B cell (primary cell): ENCODE measurements at regions not wholly inside any gene's neighbourhood (a gene's known extent, or its start where the extent isn't known, plus 50 kb on each side); places are given as distances from the start of the nearest gene placed in this dataset.

ENCODE experiments used
- EZH2 ChIP-seq: IDR thresholded peaks from 2 replicates; pipeline ENCODE4 v1.6.1; 2012; ENCODE audit warnings: borderline replicate concordance, low read depth, mild to moderate bottlenecking, moderate library complexity, low read length; ENCODE audit not compliant: insufficient read depth, poor library complexity, severe bottlenecking
- TF ChIP-seq, protein P1 (sequence below): fragments of 200-600 bp; IDR thresholded peaks from one replicate; pipeline ENCODE4 v1.8.0; 2022; ENCODE audit warnings: antibody characterized with exemption, mild to moderate bottlenecking

DNA sequence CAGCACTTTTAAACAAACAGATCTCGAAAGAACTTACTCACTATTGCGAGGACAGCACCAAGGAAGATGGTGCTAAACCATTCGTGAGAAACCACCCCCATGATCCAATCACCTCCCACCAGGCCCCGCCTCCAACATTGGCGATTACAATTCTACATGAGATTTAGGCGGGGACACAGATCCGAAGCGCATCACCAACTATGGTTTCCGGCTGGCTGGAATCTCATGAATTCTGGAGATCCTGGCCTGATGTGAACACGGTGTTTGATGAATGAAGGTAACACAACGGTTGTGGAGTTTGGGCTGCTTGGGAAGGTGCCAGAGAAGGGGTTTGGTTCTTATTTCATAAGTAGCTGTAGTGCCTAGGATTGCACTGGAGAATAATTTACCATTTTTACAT lies 216.7 kb downstream of the EMX2 start:
- TF ChIP-seq, protein P1, sequence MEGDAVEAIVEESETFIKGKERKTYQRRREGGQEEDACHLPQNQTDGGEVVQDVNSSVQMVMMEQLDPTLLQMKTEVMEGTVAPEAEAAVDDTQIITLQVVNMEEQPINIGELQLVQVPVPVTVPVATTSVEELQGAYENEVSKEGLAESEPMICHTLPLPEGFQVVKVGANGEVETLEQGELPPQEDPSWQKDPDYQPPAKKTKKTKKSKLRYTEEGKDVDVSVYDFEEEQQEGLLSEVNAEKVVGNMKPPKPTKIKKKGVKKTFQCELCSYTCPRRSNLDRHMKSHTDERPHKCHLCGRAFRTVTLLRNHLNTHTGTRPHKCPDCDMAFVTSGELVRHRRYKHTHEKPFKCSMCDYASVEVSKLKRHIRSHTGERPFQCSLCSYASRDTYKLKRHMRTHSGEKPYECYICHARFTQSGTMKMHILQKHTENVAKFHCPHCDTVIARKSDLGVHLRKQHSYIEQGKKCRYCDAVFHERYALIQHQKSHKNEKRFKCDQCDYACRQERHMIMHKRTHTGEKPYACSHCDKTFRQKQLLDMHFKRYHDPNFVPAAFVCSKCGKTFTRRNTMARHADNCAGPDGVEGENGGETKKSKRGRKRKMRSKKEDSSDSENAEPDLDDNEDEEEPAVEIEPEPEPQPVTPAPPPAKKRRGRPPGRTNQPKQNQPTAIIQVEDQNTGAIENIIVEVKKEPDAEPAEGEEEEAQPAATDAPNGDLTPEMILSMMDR: no peak
- no peak for TF ChIP-seq EZH2
